Common myeloid progenitor, CD34-positive (primary cell): ENCODE measurements at regions not wholly inside any gene's neighbourhood (a gene's known extent, or its start where the extent isn't known, plus 50 kb on each side); places are given as distances from the start of the nearest gene placed in this dataset.

ENCODE experiments used
- CTCF ChIA-PET: fragments of 350-600 bp; sonication (Branson Sonifier 250); formaldehyde crosslinking; loops from one replicate; lab custom pipeline; 2021; ENCODE audit warnings: antibody characterized with exemption; lab: Charles Lee
- POLR2A ChIA-PET: fragments of 350-600 bp; sonication (Branson Sonifier 250); formaldehyde crosslinking; loops from one replicate; lab custom pipeline; 2021; ENCODE audit warnings: antibody characterized with exemption; lab: Charles Lee
- DNase-seq, 3 donors: peaks; one replicate each; pipeline versions ENCODE4 v3.0.0 to v3.0.0-alpha.2; 2013
- H3K27ac ChIP-seq, 2 experiments: 1 replicate in 1 of 2; 2 replicates in 1 of 2; pipeline ENCODE4 v1.7.0; 2013; ENCODE audit warnings: inconsistent platforms in 2 of 2, low read length in 2 of 2, mild to moderate bottlenecking in 2 of 2, low read depth in 1 of 2, moderate library complexity in 1 of 2; ENCODE audit not compliant: severe bottlenecking in 2 of 2, insufficient read depth in 1 of 2, poor library complexity in 1 of 2
- H3K27me3 ChIP-seq, 5 experiments: replicated peaks in 2 of 5; 1 replicate in 3 of 5; 2 replicates in 2 of 5; pipeline versions ENCODE4 v1.6.1 to v1.7.0; 2013; ENCODE audit warnings: low read length in 4 of 5, mild to moderate bottlenecking in 2 of 5, moderate library complexity in 2 of 5, inconsistent platforms in 1 of 5; ENCODE audit not compliant: insufficient read depth in 5 of 5, control insufficient read depth in 4 of 5
- H3K36me3 ChIP-seq, 4 experiments: 1 replicate in 2 of 4; 2 replicates in 2 of 4; pipeline versions ENCODE4 v1.6.1 to v1.7.0; 2013; ENCODE audit warnings: low read length in 3 of 4, control low read depth in 1 of 4, mild to moderate bottlenecking in 1 of 4; ENCODE audit not compliant: control insufficient read depth in 4 of 4, insufficient read depth in 4 of 4
- H3K4me1 ChIP-seq, 4 experiments: 1 replicate in 3 of 4; 2 replicates in 1 of 4; pipeline versions ENCODE4 v1.6.1 to v1.7.1; 2013; ENCODE audit warnings: low read length in 3 of 4, mild to moderate bottlenecking in 3 of 4, control low read depth in 1 of 4, inconsistent platforms in 1 of 4, moderate library complexity in 1 of 4; ENCODE audit not compliant: control insufficient read depth in 4 of 4, insufficient read depth in 4 of 4; ENCODE audit errors: control extremely low read depth in 1 of 4
- H3K4me3 ChIP-seq, 7 experiments: 1 replicate in 4 of 7; 2 replicates in 3 of 7; pipeline versions ENCODE4 v1.5.1 to v1.7.0; 2013; ENCODE audit warnings: mild to moderate bottlenecking in 7 of 7, low read length in 6 of 7, moderate library complexity in 6 of 7, inconsistent platforms in 2 of 7, low read depth in 2 of 7, control low read depth in 1 of 7; ENCODE audit not compliant: insufficient read depth in 4 of 7, control insufficient read depth in 1 of 7; ENCODE audit errors: extremely low read depth in 1 of 7
- H3K9me3 ChIP-seq, 5 experiments: 1 replicate in 4 of 5; 2 replicates in 1 of 5; pipeline versions ENCODE4 v1.6.1 to v1.7.1; 2013; ENCODE audit warnings: low read length in 4 of 5, mild to moderate bottlenecking in 2 of 5, inconsistent platforms in 1 of 5, low read depth in 1 of 5, moderate library complexity in 1 of 5; ENCODE audit not compliant: control insufficient read depth in 4 of 5, insufficient read depth in 2 of 5; ENCODE audit errors: control extremely low read depth in 1 of 5
- WGBS: methylation state at CpG from one replicate; pipeline ENCODE4 v1.1.5; 2013; ENCODE audit not compliant: insufficient coverage; 5-methylcytosine and 5-hydroxymethylcytosine counted together

- no peak for DNase-seq
- H3K9me3 ChIP-seq = peaks cover 0 to 2% (median 0%) of the 10 kb centered on the region in 5 experiments
- no peaks in the 10 kb centered on the region for H3K36me3 ChIP-seq
- POLR2A ChIA-PET = no interaction called here
- CTCF ChIA-PET = no interaction called here
- 100% methylated on average over 3 of the region's 4 CpGs for WGBS
- H3K4me3 ChIP-seq = no peak overlapping the region
- no peak overlapping the region for H3K27ac ChIP-seq
- H3K27me3 ChIP-seq = no peaks in the 10 kb centered on the region
- H3K4me1 ChIP-seq = no peaks in the 10 kb centered on the region
These were observed 310.6 kb downstream of the LMO7 start for GRCh38 chr13:75946536-75947284.

GRCh38 chr13:75945841-75946482 lies 309.8 kb downstream of the LMO7 start:
- no peaks in the 10 kb centered on the region for H3K27me3 ChIP-seq
- H3K36me3 ChIP-seq = no peaks in the 10 kb centered on the region
- 75% methylated on average over 1 of the region's 3 CpGs for WGBS
- ChIA-PET CTCF (no interaction called here), POLR2A (no interaction called here)
- peaks cover 0 to 2% (median 0%) of the 10 kb centered on the region in 5 experiments for H3K9me3 ChIP-seq
- no peak for DNase-seq
- H3K4me1 ChIP-seq = no peaks in the 10 kb centered on the region
- no peak overlapping the region for H3K27ac ChIP-seq
- H3K4me3 ChIP-seq = no peak overlapping the region

GRCh38 chr13:75938811-75939560 lies 302.9 kb downstream of the LMO7 start:
- no peaks in the 10 kb centered on the region for H3K36me3 ChIP-seq
- no peak overlapping the region for H3K27ac ChIP-seq
- ChIA-PET POLR2A (no interaction called here), CTCF (interaction anchor here (1.1 kb wide), 1 partner anchor 178 kb away, joined by 3 read pairs; no protein-coding TSS in a partner anchor)
- peak in 1 of 3 donors; percentile 6 for DNase-seq
- peaks cover 0 to 2% (median 0%) of the 10 kb centered on the region in 5 experiments for H3K9me3 ChIP-seq
- WGBS = 57% methylated on average over 2 of the region's 2 CpGs
- no peaks in the 10 kb centered on the region for H3K27me3 ChIP-seq
- no peaks in the 10 kb centered on the region for H3K4me1 ChIP-seq
- no peak overlapping the region for H3K4me3 ChIP-seq

- H3K4me3 ChIP-seq = no peak overlapping the region
- H3K36me3 ChIP-seq = no peaks in the 10 kb centered on the region
- no peaks in the 10 kb centered on the region for H3K4me1 ChIP-seq
- DNase-seq = peak in 2 of 3 donors; percentile 29 to 31
- ChIA-PET POLR2A (no interaction called here), CTCF (no interaction called here)
- H3K27ac ChIP-seq = no peak overlapping the region
- no peaks in the 10 kb centered on the region for H3K9me3 ChIP-seq
- WGBS = no CpG with 5 or more reads among the region's 1 CpG
- H3K27me3 ChIP-seq = no peaks in the 10 kb centered on the region
These were observed 300.7 kb downstream of the LMO7 start for GRCh38 chr13:75936791-75937190.

GRCh38 chr13:75935805-75936204 lies 299.7 kb downstream of the LMO7 start:
- H3K4me3 ChIP-seq = no peak overlapping the region
- ChIA-PET POLR2A (no interaction called here), CTCF (no interaction called here)
- WGBS = 100% methylated on average over 2 of the region's 2 CpGs
- no peaks in the 10 kb centered on the region for H3K9me3 ChIP-seq
- DNase-seq = no peak
- no peaks in the 10 kb centered on the region for H3K4me1 ChIP-seq
- no peaks in the 10 kb centered on the region for H3K36me3 ChIP-seq
- H3K27ac ChIP-seq = no peak overlapping the region
- no peaks in the 10 kb centered on the region for H3K27me3 ChIP-seq

- no peak overlapping the region for H3K4me3 ChIP-seq
- CTCF ChIA-PET = no interaction called here
- POLR2A ChIA-PET = interaction anchor here (0.5 kb wide), 1 partner anchor 1758 kb away, joined by 3 read pairs; no protein-coding TSS in a partner anchor
- DNase-seq = no peak
- H3K36me3 ChIP-seq = no peaks in the 10 kb centered on the region
- no peak overlapping the region for H3K27ac ChIP-seq
- H3K4me1 ChIP-seq = no peaks in the 10 kb centered on the region
- no peaks in the 10 kb centered on the region for H3K27me3 ChIP-seq
- no CpG with 5 or more reads among the region's 1 CpG for WGBS
- H3K9me3 ChIP-seq = no peaks in the 10 kb centered on the region
These were observed 298.8 kb downstream of the LMO7 start for GRCh38 chr13:75934889-75935288.
